H9 (cell line): ENCODE measurements at regions not wholly inside any gene's neighbourhood (a gene's known extent, or its start where the extent isn't known, plus 50 kb on each side); places are given as distances from the start of the nearest gene placed in this dataset.

ENCODE experiments used
- DNase-seq: peaks from one replicate; pipeline ENCODE4 v3.0.0-alpha.2; 2017
- H2AFZ ChIP-seq: one replicate; pipeline ENCODE4 v1.6.1; 2013; ENCODE audit warnings: mild to moderate bottlenecking, low read length, control low read depth, moderate library complexity
- H2AK5ac ChIP-seq: 2 replicates; pipeline ENCODE4 v1.6.1; 2013; ENCODE audit warnings: low read length, control low read depth, mixed read lengths; ENCODE audit not compliant: insufficient read length
- H2BK120ac ChIP-seq: one replicate; pipeline ENCODE4 v1.6.1; 2013; ENCODE audit warnings: low read depth, mild to moderate bottlenecking, low read length, control low read depth, inconsistent platforms; ENCODE audit not compliant: poor library complexity, severe bottlenecking
- H2BK12ac ChIP-seq: 2 replicates; pipeline ENCODE4 v1.6.1; 2013; ENCODE audit warnings: low read length, control low read depth, mixed read lengths, low read depth; ENCODE audit not compliant: insufficient read length
- H2BK15ac ChIP-seq: 2 replicates; pipeline ENCODE4 v1.6.1; 2013; ENCODE audit warnings: low read depth, low read length, control low read depth
- H2BK20ac ChIP-seq: one replicate; pipeline ENCODE4 v1.6.1; 2013; ENCODE audit warnings: low read depth, mild to moderate bottlenecking, low read length, control low read depth, inconsistent platforms; ENCODE audit not compliant: poor library complexity, severe bottlenecking
- H2BK5ac ChIP-seq: 2 replicates; pipeline ENCODE4 v1.6.1; 2013; ENCODE audit warnings: low read length, control low read depth, mixed read lengths; ENCODE audit not compliant: insufficient read length
- H3K14ac ChIP-seq: 2 replicates; pipeline ENCODE4 v1.6.1; 2013; ENCODE audit warnings: low read length, control low read depth; ENCODE audit not compliant: insufficient read depth
- H3K18ac ChIP-seq: 2 replicates; pipeline ENCODE4 v1.6.1; 2013; ENCODE audit warnings: low read depth, mild to moderate bottlenecking, mixed read lengths, low read length, control low read depth; ENCODE audit not compliant: insufficient read length
- H3K23ac ChIP-seq: 2 replicates; pipeline ENCODE4 v1.6.1; 2013; ENCODE audit warnings: low read length, control low read depth, mixed read lengths, low read depth; ENCODE audit not compliant: insufficient read length
- H3K23me2 ChIP-seq: 2 replicates; pipeline ENCODE4 v1.6.1; 2013; ENCODE audit warnings: low read depth, mild to moderate bottlenecking, mixed read lengths, low read length, control low read depth; ENCODE audit not compliant: insufficient read length, poor library complexity, severe bottlenecking
- H3K27ac ChIP-seq: 2 replicates; pipeline ENCODE4 v1.5.1; 2013; ENCODE audit warnings: low read length, control low read depth, mixed read lengths, low read depth; ENCODE audit not compliant: insufficient read length
- H3K27me3 ChIP-seq: 2 replicates; pipeline ENCODE4 v1.6.1; 2013; ENCODE audit warnings: low read length, control low read depth, inconsistent platforms; ENCODE audit not compliant: insufficient read depth
- H3K4ac ChIP-seq: 2 replicates; pipeline ENCODE4 v1.6.1; 2013; ENCODE audit warnings: low read depth, mild to moderate bottlenecking, control low read depth, inconsistent platforms, low read length, moderate library complexity
- H3K4me1 ChIP-seq: 2 replicates; pipeline ENCODE4 v1.6.1; 2013; ENCODE audit warnings: low read length, control low read depth, inconsistent platforms; ENCODE audit not compliant: insufficient read depth
- H3K4me2 ChIP-seq: 2 replicates; pipeline ENCODE4 v1.6.1; 2013; ENCODE audit warnings: low read length, control low read depth, mixed read lengths; ENCODE audit not compliant: insufficient read length, insufficient read depth
- H3K56ac ChIP-seq: 2 replicates; pipeline ENCODE4 v1.6.1; 2013; ENCODE audit warnings: low read depth, mild to moderate bottlenecking, mixed read lengths, low read length, control low read depth; ENCODE audit not compliant: insufficient read length
- H3K79me1 ChIP-seq: 2 replicates; pipeline ENCODE4 v1.6.1; 2013; ENCODE audit warnings: low read depth, mild to moderate bottlenecking, moderate library complexity, low read length, control low read depth, inconsistent platforms; ENCODE audit not compliant: insufficient read depth, poor library complexity, severe bottlenecking
- H3K79me2 ChIP-seq: 2 replicates; pipeline ENCODE4 v1.6.1; 2013; ENCODE audit warnings: low read length, control low read depth, inconsistent platforms; ENCODE audit not compliant: insufficient read depth
- H3K9ac ChIP-seq: 2 replicates; pipeline ENCODE4 v1.6.1; 2013; ENCODE audit warnings: low read length, control low read depth, mixed read lengths; ENCODE audit not compliant: insufficient read length; ENCODE audit errors: extremely low read depth
- H3K9me3 ChIP-seq: one replicate; pipeline ENCODE4 v1.6.1; 2013; ENCODE audit warnings: low read depth, low read length, inconsistent platforms; ENCODE audit not compliant: control insufficient read depth
- H3T11ph ChIP-seq: one replicate; pipeline ENCODE4 v1.6.1; 2013; ENCODE audit warnings: mild to moderate bottlenecking, low read length, control low read depth, inconsistent platforms
- H4K20me1 ChIP-seq: one replicate; pipeline ENCODE4 v1.6.1; 2013; ENCODE audit not compliant: control insufficient read depth, insufficient read length, insufficient read depth
- H4K5ac ChIP-seq: 2 replicates; pipeline ENCODE4 v1.6.1; 2013; ENCODE audit warnings: low read depth, mild to moderate bottlenecking, mixed read lengths, low read length, control low read depth; ENCODE audit not compliant: insufficient read length
- H4K8ac ChIP-seq: replicated peaks from 2 replicates; pipeline ENCODE4 v1.6.1; 2013; ENCODE audit warnings: low read length, control low read depth, mixed read lengths, low read depth; ENCODE audit not compliant: insufficient read length
- H4K91ac ChIP-seq: 2 replicates; pipeline ENCODE4 v1.6.1; 2013; ENCODE audit warnings: low read depth, mild to moderate bottlenecking, moderate library complexity, mixed read lengths, low read length, control low read depth; ENCODE audit not compliant: insufficient read length
- H3K27ac Mint-ChIP-seq, 3 experiments: 2 replicates in 2 of 3; 3 replicates in 1 of 3; pipeline ENCODE4 v1.8.0; 2020 to 2021; ENCODE audit warnings: mixed read lengths in 3 of 3, mild to moderate bottlenecking in 1 of 3, moderate library complexity in 1 of 3
- H3K27me3 Mint-ChIP-seq: 2 replicates; pipeline ENCODE4 v1.8.0; 2021; ENCODE audit warnings: low read depth, mild to moderate bottlenecking, moderate library complexity, mixed read lengths
- H3K36me3 Mint-ChIP-seq, 3 experiments: 2 replicates in 2 of 3; 3 replicates in 1 of 3; pipeline ENCODE4 v1.8.0; 2020 to 2021; ENCODE audit warnings: low read depth in 3 of 3, mixed read lengths in 3 of 3; ENCODE audit not compliant: insufficient read depth in 1 of 3
- H3K4me1 Mint-ChIP-seq, 2 experiments: 2 replicates each; pipeline ENCODE4 v1.8.0; 2020; ENCODE audit warnings: mixed read lengths in 2 of 2
- H3K4me3 Mint-ChIP-seq, 2 experiments: 2 replicates in 1 of 2; 3 replicates in 1 of 2; pipeline ENCODE4 v1.8.0; 2020 to 2021; ENCODE audit warnings: mild to moderate bottlenecking in 2 of 2, mixed read lengths in 2 of 2, moderate library complexity in 1 of 2
- H3K9me3 Mint-ChIP-seq, 2 experiments: 2 replicates in 1 of 2; 3 replicates in 1 of 2; pipeline ENCODE4 v1.8.0; 2020; ENCODE audit warnings: mild to moderate bottlenecking in 2 of 2, mixed read lengths in 2 of 2, moderate library complexity in 1 of 2
- WGBS: extraction: QIAGEN DNeasy Blood & Tissue Kit; methylation state at CpG from one replicate; pipeline ENCODE4 v1.1.7; 2013; ENCODE audit warnings: missing lambda C conversion rate, low lambda C conversion rate, mixed read lengths; ENCODE audit not compliant: insufficient read length; ENCODE audit errors: extremely low coverage; 5-methylcytosine and 5-hydroxymethylcytosine counted together
- TF ChIP-seq, protein P1 (sequence below): fragments of 200-600 bp; sonication (generic); conservative IDR thresholded peaks from 3 replicates; pipeline ENCODE4 v1.8.0; 2021; ENCODE audit warnings: antibody characterized with exemption, mild to moderate bottlenecking

DNA sequence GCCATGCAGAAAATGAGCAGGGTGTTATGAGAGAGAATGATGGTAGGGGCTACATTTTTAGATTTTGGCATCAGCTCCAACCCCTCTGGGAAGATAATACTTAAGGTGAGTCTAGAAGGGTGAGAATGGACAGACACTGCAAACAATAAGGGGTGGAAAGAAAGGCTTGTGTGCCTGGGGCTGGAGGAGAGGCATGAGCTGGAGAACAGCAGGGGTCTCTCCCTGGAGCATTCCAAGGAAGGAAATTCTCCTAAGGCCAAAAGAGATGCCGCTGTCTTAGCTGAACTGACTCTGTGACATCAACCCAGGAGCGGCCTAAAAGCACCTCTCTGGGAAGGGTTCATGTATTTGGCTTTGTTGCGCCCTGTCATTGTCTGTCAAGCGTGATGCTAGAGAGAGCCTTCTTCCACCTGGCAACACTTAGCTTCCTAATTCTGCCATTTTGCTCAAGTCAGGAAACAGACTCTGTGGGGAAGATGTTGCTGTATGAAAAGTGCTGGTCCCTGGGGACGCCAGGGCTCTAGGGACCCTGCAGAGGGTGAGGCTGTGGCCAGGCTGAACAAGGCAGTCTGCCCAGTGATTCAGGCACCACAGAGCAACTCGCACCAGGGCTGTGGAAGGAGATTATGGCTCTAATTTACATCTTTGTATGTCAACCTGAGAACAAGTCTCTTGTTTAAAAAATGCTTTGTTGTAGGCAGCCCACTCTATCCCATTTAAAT is 225.7 kb downstream of the CBLN1 start:
- Histone ChIP-seq H3K56ac (no peak overlapping the region), H3K79me2 (no peaks in the 10 kb centered on the region), H3K27ac (no peak overlapping the region), H2BK20ac (no peak overlapping the region), H3K9me3 (no peaks in the 10 kb centered on the region), H3K4ac (no peak overlapping the region), H3K79me1 (no peaks in the 10 kb centered on the region), H2BK120ac (no peak overlapping the region), H3K18ac (no peak overlapping the region), H2BK12ac (no peak overlapping the region), H3K14ac (no peak overlapping the region), H3K23ac (no peak overlapping the region), H3K4me1 (peaks cover 6% of the 10 kb centered on the region; the same call in 1 of the 2 replicates), H3K23me2 (no peaks in the 10 kb centered on the region), H3K4me2 (no peak overlapping the region), H3T11ph (no peak overlapping the region), H3K9ac (no peak overlapping the region), H2BK15ac (no peak overlapping the region), H2BK5ac (no peak overlapping the region), H4K8ac (no peak overlapping the region), H3K27me3 (no peaks in the 10 kb centered on the region), H4K20me1 (no peaks in the 10 kb centered on the region), H4K91ac (no peak overlapping the region), H4K5ac (no peak overlapping the region), H2AK5ac (no peak overlapping the region), H2AFZ (no peak overlapping the region)
- Mint-ChIP-seq H3K4me1 (peaks cover 18 to 27% of the 10 kb centered on the region in 2 experiments), H3K4me3 (peak overlapping the region in 1 of 2 experiments; percentile 31; a peak in 1 of 5 replicates), H3K9me3 (no peaks in the 10 kb centered on the region), H3K27ac (0 out of 7 replicates have a peak overlapping the region, but pooled peaks of 1 of the 3 experiments have one; percentile 13), H3K27me3 (no peaks in the 10 kb centered on the region), H3K36me3 (no peaks in the 10 kb centered on the region)
- DNase-seq = no peak
- WGBS = no CpG with 5 or more reads among the region's 6 CpGs
- TF ChIP-seq, protein P1, sequence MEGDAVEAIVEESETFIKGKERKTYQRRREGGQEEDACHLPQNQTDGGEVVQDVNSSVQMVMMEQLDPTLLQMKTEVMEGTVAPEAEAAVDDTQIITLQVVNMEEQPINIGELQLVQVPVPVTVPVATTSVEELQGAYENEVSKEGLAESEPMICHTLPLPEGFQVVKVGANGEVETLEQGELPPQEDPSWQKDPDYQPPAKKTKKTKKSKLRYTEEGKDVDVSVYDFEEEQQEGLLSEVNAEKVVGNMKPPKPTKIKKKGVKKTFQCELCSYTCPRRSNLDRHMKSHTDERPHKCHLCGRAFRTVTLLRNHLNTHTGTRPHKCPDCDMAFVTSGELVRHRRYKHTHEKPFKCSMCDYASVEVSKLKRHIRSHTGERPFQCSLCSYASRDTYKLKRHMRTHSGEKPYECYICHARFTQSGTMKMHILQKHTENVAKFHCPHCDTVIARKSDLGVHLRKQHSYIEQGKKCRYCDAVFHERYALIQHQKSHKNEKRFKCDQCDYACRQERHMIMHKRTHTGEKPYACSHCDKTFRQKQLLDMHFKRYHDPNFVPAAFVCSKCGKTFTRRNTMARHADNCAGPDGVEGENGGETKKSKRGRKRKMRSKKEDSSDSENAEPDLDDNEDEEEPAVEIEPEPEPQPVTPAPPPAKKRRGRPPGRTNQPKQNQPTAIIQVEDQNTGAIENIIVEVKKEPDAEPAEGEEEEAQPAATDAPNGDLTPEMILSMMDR = no peak
